ENCODE measurements at regions not wholly inside any gene's neighbourhood (a gene's known extent, or its start where the extent isn't known, plus 50 kb on each side); places are given as distances from the start of the nearest gene placed in this dataset.

GRCh38 chr5:174315871-174316270 is 270.4 kb downstream of the NSG2 start (continued):
- TF ChIP-seq CTCF (IDR thresholded peaks at IDR 0.05 in 2 of 3, conservative IDR thresholded peaks at IDR 0.05 in 1 of 3; ENCODE audit: borderline replicate concordance in 1 of 3, insufficient read depth in 1 of 3, low read depth in 2 of 3, low read length in 2 of 3): no peak
- TF ChIP-seq SP1 (IDR thresholded peaks at IDR 0.05; ENCODE audit: low read depth): no peak
- TF ChIP-seq JUND (IDR thresholded peaks at IDR 0.05): no peak

GRCh38 chr5:174316326-174316725 is 270.8 kb downstream of the NSG2 start:
- TF ChIP-seq SP1 (IDR thresholded peaks at IDR 0.05; ENCODE audit: low read depth): no peak
- no peak for TF ChIP-seq ZBTB33 (IDR thresholded peaks at IDR 0.05; ENCODE audit: extremely low read depth, insufficient replicate concordance, low read length)
- no peak for TF ChIP-seq YY1 (IDR thresholded peaks at IDR 0.05; ENCODE audit: extremely low read depth, insufficient replicate concordance, low read depth, low read length)
- no peak for TF ChIP-seq ZNF274 (IDR thresholded peaks at IDR 0.05; ENCODE audit: low read depth, low read length)
- no peak for TF ChIP-seq EGR1 (IDR thresholded peaks at IDR 0.05; ENCODE audit: low read depth)
- no peak for TF ChIP-seq FOSL1 (IDR thresholded peaks at IDR 0.05; ENCODE audit: low read depth)
- TF ChIP-seq CEBPB (IDR thresholded peaks at IDR 0.05; ENCODE audit: low read depth): no peak
- no peak for TF ChIP-seq EZH2phosphoT487 (IDR thresholded peaks at IDR 0.05; ENCODE audit: borderline replicate concordance)
- TF ChIP-seq MAX (IDR thresholded peaks at IDR 0.05): no peak
- TF ChIP-seq TCF7L2 (IDR thresholded peaks at IDR 0.05; ENCODE audit: borderline replicate concordance, extremely low read depth, insufficient read depth, insufficient read length): no peak
- no peak for TF ChIP-seq ZFX (IDR thresholded peaks at IDR 0.05)
- ATAC-seq: no peak
- H3K79me2 ChIP-seq (ENCODE audit: insufficient read depth, low read length): no peaks in the 10 kb centered on the region
- H3K9me3 ChIP-seq (ENCODE audit: control insufficient read depth in 1 of 2, insufficient read depth in 1 of 2, low read depth in 1 of 2, low read length in 2 of 2): no peaks in the 10 kb centered on the region
- H3K36me3 ChIP-seq (ENCODE audit: control insufficient read depth in 1 of 2, insufficient read depth in 2 of 2, low read length in 2 of 2): no peaks in the 10 kb centered on the region
- RAD21 ChIA-PET (ENCODE audit: low non-redundant PET in 1 of 2, low total read pairs in 2 of 2, uncharacterized antibody in 2 of 2, unreplicated experiment in 2 of 2): interaction anchor here (3.9 to 4.9 kb wide), 2 partner anchors 271 kb away, joined by 18 to 23 read pairs; partner anchors contain the start of gene NSG2 (in 2 of the 2)
- no peak overlapping the region for H3K4me2 ChIP-seq (ENCODE audit: low read length)
- no peak for DNase-seq (ENCODE audit: low read depth, low spot score)
- POLR2A ChIA-PET: no interaction called here
- no peaks in the 10 kb centered on the region for H4K20me1 ChIP-seq (ENCODE audit: insufficient read depth)
- no peak overlapping the region for H2AFZ ChIP-seq (ENCODE audit: low read depth, low read length, poor library complexity, severe bottlenecking)
- no peaks in the 10 kb centered on the region for H3K9me2 ChIP-seq (ENCODE audit: insufficient read depth)
- BruUV-seq (replicated peaks): no TSS peak
- H3K27me3 ChIP-seq (ENCODE audit: insufficient read depth, low read length): peaks cover 19% of the 10 kb centered on the region; the same call in 1 of the 2 replicates
- CTCF ChIA-PET: interaction anchor here (1.0 to 5.6 kb wide), 5 partner anchors 11 to 698 kb away, joined by 3 to 87 read pairs (median 5); partner anchors contain the start of gene NSG2
- no peak overlapping the region for H3K27ac ChIP-seq (ENCODE audit: low read depth, low read length)
- intact Hi-C loops (cut with micrococcal nuclease): loop anchor here (2.0 to 5.0 kb wide), 2 partner anchors 344 to 1609 kb away; no protein-coding TSS in a partner anchor
- H3K4me3 ChIP-seq (replicated peaks in 1 of 2; ENCODE audit: low read depth in 1 of 2, low read length in 2 of 2): no peak overlapping the region
- H3K9ac ChIP-seq (ENCODE audit: low read length): no peak overlapping the region
- no peaks in the 10 kb centered on the region; a peak in 1 of 4 replicates for H3K4me1 ChIP-seq (ENCODE audit: control insufficient read depth in 1 of 2, insufficient read depth in 2 of 2, low read length in 2 of 2)

Data from HCT116 (cell line).